ENCODE measurements at regions not wholly inside any gene's neighbourhood (a gene's known extent, or its start where the extent isn't known, plus 50 kb on each side); places are given as distances from the start of the nearest gene placed in this dataset.
"Not testable (repeated sequence)": the region's sequence is repeated elsewhere in the genome, so short reads cannot be mapped to it uniquely, and the experiment has no call there.

DNA sequence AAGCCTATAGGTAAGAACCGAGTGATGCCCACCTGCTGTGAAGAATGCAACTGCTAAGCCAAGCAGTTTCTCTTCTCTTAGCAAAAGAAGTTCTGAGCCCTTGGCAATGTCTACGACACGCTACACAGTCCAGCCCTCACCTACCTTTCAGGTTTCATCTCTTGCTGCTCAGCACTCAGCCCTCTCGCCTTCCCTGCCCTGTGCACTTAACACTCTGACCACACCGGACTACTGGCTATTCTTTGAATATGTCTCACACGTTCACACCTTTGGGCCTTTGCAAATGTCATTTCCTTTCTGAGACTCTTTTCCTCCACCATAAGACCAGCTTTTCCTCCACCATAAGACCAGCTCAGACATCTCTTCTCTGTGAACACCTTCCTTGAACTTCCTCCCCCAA lies 67.0 kb upstream of the ITGB1 start:
- Mint-ChIP-seq H3K4me1 (ENCODE audit: low read depth) (peaks cover 33% of the 10 kb centered on the region), H3K27ac (no peak overlapping the region), H3K36me3 (ENCODE audit: low read depth) (no peaks in the 10 kb centered on the region), H3K9me3 (no peaks in the 10 kb centered on the region), H3K4me3 (no peak overlapping the region), H3K27me3 (peaks cover 3% of the 10 kb centered on the region)
- ChIA-PET POLR2A (no interaction called here), CTCF (interaction anchor here (1.2 kb wide), 1 partner anchor 16 kb away, joined by 3 read pairs; no protein-coding TSS in a partner anchor)
- TF ChIP-seq, protein P1, sequence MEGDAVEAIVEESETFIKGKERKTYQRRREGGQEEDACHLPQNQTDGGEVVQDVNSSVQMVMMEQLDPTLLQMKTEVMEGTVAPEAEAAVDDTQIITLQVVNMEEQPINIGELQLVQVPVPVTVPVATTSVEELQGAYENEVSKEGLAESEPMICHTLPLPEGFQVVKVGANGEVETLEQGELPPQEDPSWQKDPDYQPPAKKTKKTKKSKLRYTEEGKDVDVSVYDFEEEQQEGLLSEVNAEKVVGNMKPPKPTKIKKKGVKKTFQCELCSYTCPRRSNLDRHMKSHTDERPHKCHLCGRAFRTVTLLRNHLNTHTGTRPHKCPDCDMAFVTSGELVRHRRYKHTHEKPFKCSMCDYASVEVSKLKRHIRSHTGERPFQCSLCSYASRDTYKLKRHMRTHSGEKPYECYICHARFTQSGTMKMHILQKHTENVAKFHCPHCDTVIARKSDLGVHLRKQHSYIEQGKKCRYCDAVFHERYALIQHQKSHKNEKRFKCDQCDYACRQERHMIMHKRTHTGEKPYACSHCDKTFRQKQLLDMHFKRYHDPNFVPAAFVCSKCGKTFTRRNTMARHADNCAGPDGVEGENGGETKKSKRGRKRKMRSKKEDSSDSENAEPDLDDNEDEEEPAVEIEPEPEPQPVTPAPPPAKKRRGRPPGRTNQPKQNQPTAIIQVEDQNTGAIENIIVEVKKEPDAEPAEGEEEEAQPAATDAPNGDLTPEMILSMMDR (IDR thresholded peaks at IDR 0.05), result no peak
- no peak for DNase-seq
- intact Hi-C loops (cut with micrococcal nuclease), result no loop called here
- ATAC-seq, result no peak

DNA sequence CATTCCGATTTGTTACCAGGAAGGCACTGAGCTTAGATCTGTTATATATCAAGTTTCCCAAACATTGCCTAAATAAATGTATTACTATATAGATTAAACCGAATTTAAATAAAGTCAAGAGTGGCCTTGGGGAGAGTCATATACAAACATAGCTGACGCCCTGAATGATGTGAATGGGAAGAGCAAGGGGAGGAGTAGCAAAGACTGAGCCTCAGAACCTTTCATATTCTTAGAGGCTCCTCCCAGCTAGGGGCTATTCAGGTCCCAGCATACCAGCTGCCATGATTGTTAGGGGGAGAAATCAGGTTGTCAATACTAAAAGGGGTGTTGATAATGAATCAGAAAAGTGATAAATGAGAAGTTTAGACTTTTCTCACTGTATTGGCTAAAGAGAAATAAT lies 64.7 kb upstream of the ITGB1 start:
- intact Hi-C loops (cut with micrococcal nuclease), result no loop called here
- no peak overlapping the region for H3K4me3 Mint-ChIP-seq
- no peak for DNase-seq
- ChIA-PET POLR2A (no interaction called here), CTCF (interaction anchor here (0.6 to 1.4 kb wide), 4 partner anchors 14 to 1328 kb away, joined by 3 to 5 read pairs (median 4); no protein-coding TSS in a partner anchor)
- TF ChIP-seq, protein P1 (IDR thresholded peaks at IDR 0.05), result no peak
- H3K4me1 Mint-ChIP-seq (ENCODE audit: low read depth), result peaks cover 24% of the 10 kb centered on the region
- no peak overlapping the region for H3K27ac Mint-ChIP-seq
- peaks cover 3% of the 10 kb centered on the region for H3K27me3 Mint-ChIP-seq
- no peak for ATAC-seq
- no peaks in the 10 kb centered on the region for H3K36me3 Mint-ChIP-seq (ENCODE audit: low read depth)
- H3K9me3 Mint-ChIP-seq, result no peaks in the 10 kb centered on the region

DNA sequence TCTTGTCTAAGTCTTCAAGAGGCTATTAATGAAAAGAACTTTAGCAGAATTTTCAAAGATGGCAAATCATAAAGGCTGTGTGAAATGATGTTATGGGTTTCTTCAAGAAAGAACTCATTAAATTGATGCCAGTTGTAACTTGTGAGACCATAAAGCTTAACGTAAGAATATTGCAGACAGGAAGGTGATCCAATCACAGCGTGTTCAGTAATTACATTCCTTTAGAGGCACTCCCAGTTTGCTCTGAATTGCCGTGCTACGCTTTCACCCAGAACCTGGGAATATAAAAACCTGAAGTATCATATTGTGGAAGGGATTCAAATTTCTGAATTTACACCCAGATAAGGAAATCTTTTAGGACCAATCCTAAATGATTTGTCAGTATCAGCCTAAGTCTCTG lies 64.1 kb upstream of the ITGB1 start:
- intact Hi-C loops (cut with micrococcal nuclease), result no loop called here
- Mint-ChIP-seq H3K9me3 (no peaks in the 10 kb centered on the region), H3K27me3 (peaks cover 3% of the 10 kb centered on the region), H3K36me3 (ENCODE audit: low read depth) (no peaks in the 10 kb centered on the region), H3K4me1 (ENCODE audit: low read depth) (peaks cover 18% of the 10 kb centered on the region), H3K27ac (no peak overlapping the region), H3K4me3 (no peak overlapping the region)
- ATAC-seq, result no peak
- TF ChIP-seq, protein P1 (IDR thresholded peaks at IDR 0.05), result no peak
- no peak for DNase-seq
- ChIA-PET CTCF (interaction anchor here (0.9 to 1.4 kb wide), 3 partner anchors 13 to 133 kb away, joined by 3 to 5 read pairs (median 4); no protein-coding TSS in a partner anchor), POLR2A (interaction anchor here (0.6 kb wide), 1 partner anchor 24 kb away, joined by 4 read pairs; no protein-coding TSS in a partner anchor)

DNA sequence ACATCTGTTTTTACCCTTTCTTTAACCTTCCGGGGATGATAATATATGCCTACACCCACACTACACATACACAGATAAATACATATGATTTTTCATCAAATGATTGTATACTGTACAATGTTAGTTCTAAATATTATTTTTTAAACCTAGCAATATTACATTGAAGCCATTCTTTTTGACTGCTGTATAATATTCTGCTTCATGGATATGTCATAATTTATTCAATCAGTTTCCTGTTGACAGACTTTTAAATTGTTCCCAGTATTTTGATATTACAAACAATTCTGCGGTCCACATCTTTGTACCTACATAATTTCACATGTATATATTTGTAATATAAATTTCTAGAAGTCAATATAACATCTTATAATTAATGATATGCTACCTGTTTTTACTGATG lies 59.0 kb upstream of the ITGB1 start:
- no peak overlapping the region for H3K27ac Mint-ChIP-seq
- POLR2A ChIA-PET, result no interaction called here
- H3K4me3 Mint-ChIP-seq, result no peak overlapping the region
- TF ChIP-seq, protein P1 (IDR thresholded peaks at IDR 0.05), result no peak
- intact Hi-C loops (cut with micrococcal nuclease), result no loop called here
- CTCF ChIA-PET, result no interaction called here
- H3K4me1 Mint-ChIP-seq (ENCODE audit: low read depth), result no peaks in the 10 kb centered on the region
- peaks cover 1% of the 10 kb centered on the region for H3K9me3 Mint-ChIP-seq
- no peak for ATAC-seq
- H3K27me3 Mint-ChIP-seq, result no peaks in the 10 kb centered on the region
- no peaks in the 10 kb centered on the region for H3K36me3 Mint-ChIP-seq (ENCODE audit: low read depth)
- DNase-seq, result no peak

DNA sequence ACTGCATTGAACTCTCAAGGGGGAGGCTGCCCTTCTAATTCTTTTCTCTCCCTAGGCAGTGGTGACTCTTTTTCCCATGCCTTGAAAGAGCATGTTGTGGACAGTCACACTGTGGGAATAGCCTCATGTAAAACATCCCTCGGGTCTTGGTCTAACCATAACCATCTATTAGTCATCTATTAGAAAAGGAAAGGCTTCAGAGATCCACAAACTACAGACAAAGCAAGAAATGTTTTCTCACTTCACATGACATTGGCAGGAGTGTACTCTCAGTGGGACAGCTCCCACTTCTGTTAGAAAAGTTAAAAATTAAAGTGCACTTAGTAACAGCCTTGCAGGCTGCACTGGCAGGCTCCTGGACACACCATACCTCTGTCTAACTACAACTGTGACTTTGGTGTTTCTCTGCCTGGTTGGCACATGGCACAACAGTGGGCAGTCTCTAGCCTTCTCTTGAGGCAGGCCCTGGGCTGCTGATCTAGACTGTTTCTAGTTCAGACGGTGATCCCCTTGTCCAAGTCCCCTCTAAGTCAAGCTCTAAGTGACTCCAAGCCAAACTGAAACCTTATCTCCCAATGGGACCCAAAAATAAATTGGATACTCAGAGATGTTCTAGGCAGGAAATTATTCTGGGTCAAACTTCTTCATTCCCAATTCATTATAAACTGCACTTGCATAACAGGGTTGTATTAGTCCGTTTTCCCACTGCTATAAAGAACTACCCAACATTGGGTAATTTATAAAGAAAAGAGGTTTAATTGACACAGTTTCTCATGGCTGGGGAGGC lies 57.9 kb upstream of the ITGB1 start:
- no peak overlapping the region for H3K27ac Mint-ChIP-seq
- ChIA-PET POLR2A (no interaction called here), CTCF (no interaction called here)
- no peaks in the 10 kb centered on the region for H3K27me3 Mint-ChIP-seq
- peaks cover 1% of the 10 kb centered on the region for H3K9me3 Mint-ChIP-seq
- DNase-seq (no peak), ATAC-seq (no peak)
- TF ChIP-seq, protein P1 (IDR thresholded peaks at IDR 0.05), result no peak
- intact Hi-C loops (cut with micrococcal nuclease), result no loop called here
- H3K4me1 Mint-ChIP-seq (ENCODE audit: low read depth), result no peaks in the 10 kb centered on the region
- H3K36me3 Mint-ChIP-seq (ENCODE audit: low read depth), result no peaks in the 10 kb centered on the region
- H3K4me3 Mint-ChIP-seq, result no peak overlapping the region

DNA sequence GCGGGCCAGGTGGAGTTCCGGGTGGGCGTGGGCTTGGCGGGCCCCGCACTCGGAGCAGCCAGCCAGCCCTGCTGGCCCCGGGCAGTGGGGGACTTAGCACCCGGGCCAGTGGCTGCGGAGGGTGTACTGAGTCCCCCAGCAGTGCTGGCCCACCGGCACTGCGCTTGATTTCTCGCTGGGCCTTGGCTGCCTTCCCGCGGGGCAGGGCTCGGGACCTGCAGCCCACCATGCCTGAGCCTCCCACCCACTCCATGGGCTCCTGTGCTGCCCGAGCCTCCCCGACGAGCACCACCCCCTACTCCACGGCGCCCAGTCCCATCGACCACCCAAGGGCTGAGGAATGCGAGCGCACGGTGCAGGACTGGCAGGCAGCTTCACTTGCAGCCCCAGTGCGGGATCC lies 55.3 kb upstream of the ITGB1 start:
- H3K27ac Mint-ChIP-seq; POLR2A ChIA-PET; CTCF ChIA-PET; H3K36me3 Mint-ChIP-seq (ENCODE audit: low read depth); H3K9me3 Mint-ChIP-seq; intact Hi-C loops (cut with micrococcal nuclease); DNase-seq; ATAC-seq; H3K4me3 Mint-ChIP-seq: not testable (repeated sequence)
- H3K4me1 Mint-ChIP-seq (ENCODE audit: low read depth), result peaks cover 19% of the 10 kb centered on the region
- peaks cover 14% of the 10 kb centered on the region for H3K27me3 Mint-ChIP-seq
